HG03025 (cell line): ENCODE measurements at regions not wholly inside any gene's neighbourhood (a gene's known extent, or its start where the extent isn't known, plus 50 kb on each side); places are given as distances from the start of the nearest gene placed in this dataset.
A peak's percentile ranks its signal among the peaks of the same experiment; 100 is the strongest.

Source experiments
- ATAC-seq: cut with Tn5 transposase; IDR thresholded peaks from one replicate; pipeline ENCODE4 v1.9.1; 2021; ENCODE audit warnings: mild to moderate bottlenecking, moderate library complexity; ENCODE audit not compliant: unreplicated experiment, low FRiP score

- no peak for ATAC-seq
Measured at GRCh38 chr13:40422588-40423235, 243.7 kb downstream of the FOXO1 start.

GRCh38 chr13:40428354-40428753 lies 238.1 kb downstream of the FOXO1 start:
- ATAC-seq, result no peak

GRCh38 chr13:40429706-40430545 lies 236.5 kb downstream of the FOXO1 start:
- ATAC-seq, result no peak

- ATAC-seq, result no peak
Measured at GRCh38 chr13:40432018-40432978, 234.1 kb downstream of the FOXO1 start.

GRCh38 chr13:40433001-40433400 lies 233.4 kb downstream of the FOXO1 start:
- ATAC-seq, result no peak

GRCh38 chr13:40433577-40433976 lies 232.9 kb downstream of the FOXO1 start:
- no peak for ATAC-seq

- peak; percentile 43 for ATAC-seq
Measured at GRCh38 chr13:40434516-40435397, 231.7 kb downstream of the FOXO1 start.

- no peak for ATAC-seq
Measured at GRCh38 chr13:40438022-40438680, 228.3 kb downstream of the FOXO1 start.

- ATAC-seq, result no peak
Measured at GRCh38 chr13:40438999-40439797, 227.2 kb downstream of the FOXO1 start.

GRCh38 chr13:40439928-40440327 lies 226.5 kb downstream of the FOXO1 start:
- no peak for ATAC-seq

- ATAC-seq, result no peak
Measured at GRCh38 chr13:40440990-40441820, 225.2 kb downstream of the FOXO1 start.

- ATAC-seq, result no peak
Measured at GRCh38 chr13:40442231-40442630, 224.2 kb downstream of the FOXO1 start.

GRCh38 chr13:40442826-40443225 lies 223.6 kb downstream of the FOXO1 start:
- ATAC-seq, result no peak

- ATAC-seq, result no peak
Measured at GRCh38 chr13:40444241-40444640, 222.2 kb downstream of the FOXO1 start.

- peak; percentile 99 for ATAC-seq
Measured at GRCh38 chr13:40445557-40445990, 220.9 kb downstream of the FOXO1 start.

- no peak for ATAC-seq
Measured at GRCh38 chr13:40446365-40446764, 220.1 kb downstream of the FOXO1 start.

- ATAC-seq, result no peak
Measured at GRCh38 chr13:40447857-40448256, 218.6 kb downstream of the FOXO1 start.
